Daoy (cell line): ENCODE measurements at regions not wholly inside any gene's neighbourhood (a gene's known extent, or its start where the extent isn't known, plus 50 kb on each side); places are given as distances from the start of the nearest gene placed in this dataset.

Experiments
- DNase-seq: peaks from one replicate; pipeline ENCODE4 v3.0.0-alpha.2; 2015; ENCODE audit warnings: low read depth

- DNase-seq: no peak
Measured at GRCh38 chr12:24603371-24603770, 345.5 kb downstream of the BCAT1 start.

DNA sequence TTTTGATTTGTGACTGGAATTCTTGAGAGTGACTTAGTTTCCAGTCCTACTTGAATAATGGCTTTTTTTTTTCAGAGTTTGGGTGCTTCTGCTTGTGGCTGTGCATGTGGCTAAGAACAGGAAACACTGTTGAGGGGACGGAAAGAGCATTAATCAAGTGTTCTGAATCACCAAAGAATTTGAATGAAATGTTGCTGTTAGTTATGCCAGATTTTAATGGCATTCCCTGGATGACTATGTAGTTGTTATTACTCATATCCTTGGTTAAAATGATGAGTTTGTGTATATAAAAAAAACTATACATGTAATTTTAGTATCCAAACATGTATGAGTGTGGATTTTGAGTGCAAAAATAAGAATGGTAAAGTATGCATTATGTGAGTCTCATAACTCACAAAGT, 347.9 kb downstream of the BCAT1 start:
- DNase-seq: peak; percentile 81

DNA sequence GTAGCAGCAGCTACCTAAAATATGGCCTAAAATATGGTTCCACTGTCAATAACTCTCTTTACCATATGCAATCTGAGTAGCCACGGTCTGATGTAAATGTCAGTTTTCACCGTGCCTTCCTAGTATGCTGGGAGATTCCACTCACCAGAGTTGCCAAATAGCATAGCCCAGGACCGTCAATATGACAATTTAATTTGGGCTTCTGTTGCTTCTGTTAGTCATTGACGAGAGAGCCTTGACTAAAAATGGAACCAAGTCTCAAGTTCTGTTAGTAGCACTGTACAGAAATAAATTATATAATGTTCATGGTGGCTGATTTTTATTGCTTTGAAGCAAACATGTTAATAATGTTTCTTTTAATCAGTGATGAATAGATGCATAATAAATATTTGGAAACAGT, 348.4 kb downstream of the BCAT1 start:
- DNase-seq: peak; percentile 11

DNA sequence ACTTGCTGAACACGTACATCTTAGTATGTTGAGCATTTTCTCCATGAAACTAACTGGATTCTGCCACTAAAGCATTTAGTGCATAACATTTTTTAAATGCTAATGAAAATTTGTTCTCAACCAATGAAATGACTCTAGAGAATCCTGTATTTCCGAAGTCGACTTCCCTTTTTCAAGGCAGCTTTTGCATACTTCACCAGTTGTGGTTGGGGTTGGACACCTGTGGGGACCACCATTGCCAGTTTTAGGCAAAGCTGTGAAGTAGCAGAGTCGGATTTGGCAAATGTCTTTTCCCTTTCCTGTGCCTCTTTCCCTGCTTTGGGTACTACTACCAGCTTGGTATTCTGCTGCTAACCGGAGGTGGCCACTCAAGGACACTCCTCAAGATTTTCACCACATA, 349.2 kb downstream of the BCAT1 start:
- DNase-seq: no peak

- DNase-seq: no peak
Measured at GRCh38 chr12:24597580-24597979, 351.3 kb downstream of the BCAT1 start.

- peak; percentile 13 for DNase-seq
Measured at GRCh38 chr12:24596768-24597388, 352.0 kb downstream of the BCAT1 start.

- DNase-seq: no peak
Measured at GRCh38 chr12:24595652-24596235, 353.2 kb downstream of the BCAT1 start.

GRCh38 chr12:24591715-24592440, 357.0 kb downstream of the BCAT1 start:
- DNase-seq: no peak

DNA sequence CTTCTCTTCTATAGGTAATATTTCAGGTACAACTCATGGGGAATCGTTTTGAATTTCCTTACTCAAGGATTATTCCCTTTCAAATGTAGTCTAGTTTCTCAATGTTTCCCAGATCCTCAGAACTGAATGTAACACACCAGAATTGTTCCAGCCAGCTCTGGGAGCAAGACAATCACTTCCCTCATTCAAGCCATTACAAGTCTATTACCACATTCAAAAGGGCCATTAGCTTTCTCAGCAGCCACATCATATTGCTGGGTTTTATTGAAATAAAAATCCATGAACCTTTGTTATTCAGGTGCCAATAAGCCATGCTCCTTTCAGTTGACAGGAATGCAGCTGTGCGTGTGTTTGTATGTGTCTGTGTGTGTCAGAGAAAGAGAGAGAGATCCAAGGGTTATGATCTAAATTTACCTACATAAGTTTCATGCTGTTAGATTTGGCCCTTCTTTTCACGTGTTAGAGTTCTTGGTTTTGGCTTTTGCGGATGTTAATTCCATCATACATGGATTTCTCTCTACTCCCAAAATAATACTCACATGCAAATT, 357.7 kb downstream of the BCAT1 start:
- no peak for DNase-seq

- DNase-seq: no peak
Measured at GRCh38 chr12:24586293-24586692, 362.6 kb downstream of the BCAT1 start.

GRCh38 chr12:24584032-24584675, 364.7 kb downstream of the BCAT1 start:
- no peak for DNase-seq

DNA sequence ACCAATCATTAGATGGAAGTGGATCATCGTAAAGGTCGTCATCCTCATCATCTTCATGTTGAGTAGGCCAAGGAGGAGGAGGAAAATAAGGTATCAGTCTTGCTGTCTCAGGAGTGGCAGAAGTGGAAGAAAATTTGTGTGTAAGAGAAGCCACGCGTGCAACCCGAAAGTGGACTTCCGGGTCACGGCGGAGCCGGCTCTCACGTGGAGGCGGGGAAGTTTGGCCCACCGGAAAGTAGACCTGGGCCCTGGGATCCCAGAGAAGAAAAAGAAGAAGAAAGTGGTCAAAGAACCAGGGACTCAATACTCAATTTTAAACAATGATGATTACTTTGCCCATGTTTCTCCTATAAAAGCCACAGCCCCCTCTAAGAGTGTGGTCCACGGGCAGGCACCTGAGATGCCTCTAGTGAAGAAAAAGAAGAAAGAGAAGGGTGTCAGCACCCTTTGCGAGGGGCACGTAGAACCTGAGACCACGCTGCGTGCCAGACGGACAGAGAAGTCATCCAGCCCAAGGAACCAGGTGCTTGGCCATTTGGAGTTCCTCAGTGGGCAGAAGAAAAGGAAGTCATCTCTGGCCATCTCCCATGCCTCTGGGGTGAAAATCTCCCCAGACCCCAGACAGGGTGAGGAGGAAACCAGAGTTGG, 365.8 kb downstream of the BCAT1 start:
- no peak for DNase-seq

DNA sequence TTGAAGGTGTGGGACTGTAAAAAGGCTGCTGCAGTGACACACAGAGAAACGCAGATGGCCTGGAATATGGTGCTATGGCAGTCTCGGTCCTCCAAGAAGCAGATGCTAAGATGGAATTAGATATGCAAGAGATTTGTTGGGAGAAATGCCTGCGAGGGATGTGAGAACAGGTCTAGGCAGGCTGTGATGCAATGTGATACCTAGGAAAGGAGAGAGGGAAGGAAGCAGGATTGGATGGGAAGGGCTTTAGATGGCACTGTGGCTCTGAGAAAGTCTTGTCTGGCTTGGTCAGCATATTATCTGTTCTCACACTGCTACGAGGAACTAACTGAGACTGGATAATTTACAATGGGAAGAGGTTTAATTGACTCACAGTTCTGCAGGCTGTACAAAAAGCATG, 374.4 kb downstream of the BCAT1 start:
- no peak for DNase-seq

- no peak for DNase-seq
Measured at GRCh38 chr12:24573621-24574020, 375.3 kb downstream of the BCAT1 start.

- no peak for DNase-seq
Measured at GRCh38 chr12:24565300-24565699, 383.6 kb downstream of the BCAT1 start.

- DNase-seq: peak; percentile 46
Measured at GRCh38 chr12:24562771-24563431, 386.0 kb downstream of the BCAT1 start.

GRCh38 chr12:24561882-24562770, 386.8 kb downstream of the BCAT1 start:
- DNase-seq: peak; percentile 61

DNA sequence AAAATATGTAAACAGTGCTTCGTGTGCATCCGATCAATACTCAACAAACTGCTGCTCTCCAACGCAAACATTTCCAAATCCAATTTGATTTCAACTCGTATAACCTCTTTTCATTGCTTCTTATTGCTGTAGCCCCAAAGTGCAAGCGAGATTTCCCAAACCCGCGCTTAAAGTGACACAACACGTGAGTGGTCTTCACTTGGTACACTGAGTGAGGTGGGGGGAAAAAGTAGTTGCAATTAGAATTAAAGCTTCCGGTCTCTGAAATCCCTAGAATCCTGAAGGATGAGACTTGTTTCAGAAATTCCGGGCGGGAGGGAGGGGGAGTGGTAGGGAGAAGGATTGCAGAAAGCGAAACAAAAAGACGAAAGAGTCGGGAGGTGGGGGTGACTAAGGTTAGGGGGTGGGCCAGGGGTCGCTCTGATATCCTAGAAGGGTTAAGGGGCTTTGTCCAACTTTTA, 387.5 kb downstream of the BCAT1 start:
- DNase-seq: peak; percentile 47

- DNase-seq: peak; percentile 17
Measured at GRCh38 chr12:24560831-24561271, 388.1 kb downstream of the BCAT1 start.

- DNase-seq: no peak
Measured at GRCh38 chr12:24560192-24560775, 388.6 kb downstream of the BCAT1 start.
